Mesodermal cell (in vitro differentiated cells): ENCODE measurements at regions not wholly inside any gene's neighbourhood (a gene's known extent, or its start where the extent isn't known, plus 50 kb on each side); places are given as distances from the start of the nearest gene placed in this dataset.

Experiments used
- H3K27ac ChIP-seq: 2 replicates; pipeline ENCODE4 v1.7.0; 2013; ENCODE audit warnings: mild to moderate bottlenecking, low read depth, low read length, moderate library complexity; ENCODE audit not compliant: severe bottlenecking
- H3K36me3 ChIP-seq: 2 replicates; pipeline ENCODE4 v1.7.1; 2013; ENCODE audit warnings: mild to moderate bottlenecking, low read length, moderate library complexity; ENCODE audit not compliant: control insufficient read depth, insufficient read depth
- H3K4me1 ChIP-seq: one replicate; pipeline ENCODE4 v1.7.1; 2013; ENCODE audit warnings: mild to moderate bottlenecking, low read length; ENCODE audit not compliant: insufficient read depth, control insufficient read depth, poor library complexity, severe bottlenecking
- H3K4me3 ChIP-seq: 2 replicates; pipeline ENCODE4 v1.7.0; 2013; ENCODE audit warnings: low read length, control low read depth, mild to moderate bottlenecking; ENCODE audit not compliant: insufficient read depth, poor library complexity, severe bottlenecking; ENCODE audit errors: extremely low read depth
- H3K9me3 ChIP-seq: 2 replicates; pipeline ENCODE4 v1.7.1; 2013; ENCODE audit warnings: mild to moderate bottlenecking, low read length, moderate library complexity; ENCODE audit not compliant: control insufficient read depth
- WGBS, 2 experiments: methylation state at CpG; one replicate each; pipeline ENCODE4 v1.1.5; 2013; ENCODE audit warnings: missing lambda C conversion rate in 2 of 2; ENCODE audit not compliant: insufficient coverage in 2 of 2; 5-methylcytosine and 5-hydroxymethylcytosine counted together

- Histone ChIP-seq H3K36me3 (no peaks in the 10 kb centered on the region), H3K4me3 (no peak overlapping the region), H3K9me3 (no peaks in the 10 kb centered on the region), H3K27ac (no peak overlapping the region), H3K4me1 (peaks cover 14% of the 10 kb centered on the region)
- WGBS, 2 experiments: 90 to 94% methylated on average over 1 to 2 of the region's 3 CpGs
Observed at GRCh38 chr1:22287273-22287672, 144.4 kb upstream of the WNT4 start.

GRCh38 chr1:22287946-22288520, 145.1 kb upstream of the WNT4 start:
- Histone ChIP-seq H3K4me3 (no peak overlapping the region), H3K27ac (no peak overlapping the region), H3K4me1 (peaks cover 14% of the 10 kb centered on the region), H3K36me3 (no peaks in the 10 kb centered on the region), H3K9me3 (no peaks in the 10 kb centered on the region)
- WGBS, 2 experiments: 78 to 81% methylated on average over 13 to 15 of the region's 15 CpGs

GRCh38 chr1:22288593-22289241, 145.8 kb upstream of the WNT4 start:
- Histone ChIP-seq H3K9me3 (peaks cover 1% of the 10 kb centered on the region), H3K4me3 (no peak overlapping the region), H3K27ac (no peak overlapping the region), H3K36me3 (no peaks in the 10 kb centered on the region), H3K4me1 (peaks cover 14% of the 10 kb centered on the region)
- WGBS, 2 experiments: 90 to 97% methylated on average over 2 to 3 of the region's 4 CpGs

- 88 to 93% methylated on average over 6 to 10 of the region's 11 CpGs for WGBS, 2 experiments
- no peak overlapping the region for H3K4me3 ChIP-seq
- no peaks in the 10 kb centered on the region for H3K36me3 ChIP-seq
- H3K4me1 ChIP-seq: peaks cover 14% of the 10 kb centered on the region
- H3K27ac ChIP-seq: no peak overlapping the region
- H3K9me3 ChIP-seq: peaks cover 8% of the 10 kb centered on the region
Observed at GRCh38 chr1:22289307-22289995, 146.6 kb upstream of the WNT4 start.

- peaks cover 14% of the 10 kb centered on the region for H3K4me1 ChIP-seq
- H3K27ac ChIP-seq: no peak overlapping the region
- no peaks in the 10 kb centered on the region for H3K36me3 ChIP-seq
- WGBS, 2 experiments: 91 to 97% methylated on average over 8 of the region's 8 CpGs
- peaks cover 8% of the 10 kb centered on the region for H3K9me3 ChIP-seq
- H3K4me3 ChIP-seq: no peak overlapping the region
Observed at GRCh38 chr1:22290157-22290556, 147.3 kb upstream of the WNT4 start.

- 91 to 93% methylated on average over 8 of the region's 9 CpGs for WGBS, 2 experiments
- Histone ChIP-seq H3K9me3 (peaks cover 8% of the 10 kb centered on the region), H3K4me1 (peaks cover 14% of the 10 kb centered on the region), H3K4me3 (no peak overlapping the region), H3K27ac (no peak overlapping the region), H3K36me3 (no peaks in the 10 kb centered on the region)
Observed at GRCh38 chr1:22290611-22291010, 147.7 kb upstream of the WNT4 start.

GRCh38 chr1:22291057-22291456, 148.2 kb upstream of the WNT4 start:
- no peak overlapping the region for H3K27ac ChIP-seq
- 94 to 95% methylated on average over 2 to 5 of the region's 6 CpGs for WGBS, 2 experiments
- H3K4me3 ChIP-seq: no peak overlapping the region
- H3K4me1 ChIP-seq: peaks cover 17% of the 10 kb centered on the region
- H3K36me3 ChIP-seq: no peaks in the 10 kb centered on the region
- H3K9me3 ChIP-seq: peaks cover 8% of the 10 kb centered on the region

GRCh38 chr1:22291494-22291893, 148.6 kb upstream of the WNT4 start:
- no peak overlapping the region for H3K4me3 ChIP-seq
- H3K36me3 ChIP-seq: no peaks in the 10 kb centered on the region
- peaks cover 8% of the 10 kb centered on the region for H3K9me3 ChIP-seq
- H3K4me1 ChIP-seq: peaks cover 21% of the 10 kb centered on the region
- no peak overlapping the region for H3K27ac ChIP-seq

GRCh38 chr1:22292011-22292788, 149.3 kb upstream of the WNT4 start:
- Histone ChIP-seq H3K36me3 (no peaks in the 10 kb centered on the region), H3K9me3 (peaks cover 8% of the 10 kb centered on the region), H3K27ac (no peak overlapping the region), H3K4me1 (peaks cover 27% of the 10 kb centered on the region), H3K4me3 (no peak overlapping the region)
- WGBS, 2 experiments: 81 to 83% methylated on average over 14 to 16 of the region's 16 CpGs

- Histone ChIP-seq H3K9me3 (peaks cover 8% of the 10 kb centered on the region), H3K27ac (no peak overlapping the region), H3K36me3 (no peaks in the 10 kb centered on the region), H3K4me1 (peaks cover 17% of the 10 kb centered on the region), H3K4me3 (no peak overlapping the region)
- 100% methylated on average over 2 of the region's 2 CpGs; no CpG with 5 or more reads in 1 of the 2 experiments for WGBS, 2 experiments
Observed at GRCh38 chr1:22295396-22295795, 152.5 kb upstream of the WNT4 start.
